SU-DHL-6 (cell line): ENCODE measurements at regions not wholly inside any gene's neighbourhood (a gene's known extent, or its start where the extent isn't known, plus 50 kb on each side); places are given as distances from the start of the nearest gene placed in this dataset.

Experiments
- H2AFZ ChIP-seq: fragments of 200-600 bp; sonication (generic); 2 replicates; pipeline ENCODE4 v1.6.1; 2014; ENCODE audit warnings: low read depth, mild to moderate bottlenecking, moderate library complexity, mixed read lengths, antibody characterized with exemption, low read length; ENCODE audit not compliant: severe bottlenecking
- H3F3A ChIP-seq: fragments of 200-600 bp; shearing (Covaris generic); 2 replicates; pipeline ENCODE4 v1.6.0; 2016; ENCODE audit warnings: antibody characterized with exemption, mild to moderate bottlenecking; ENCODE audit not compliant: insufficient read depth
- H3K27ac ChIP-seq: fragments of 200-600 bp; sonication (generic); 2 replicates; pipeline ENCODE4 v1.5.1; 2016; ENCODE audit warnings: low read depth, mild to moderate bottlenecking, low read length, moderate library complexity, mixed read lengths
- H3K27me3 ChIP-seq: fragments of 200-600 bp; sonication (generic), shearing (Covaris generic); 2 replicates; pipeline ENCODE4 v1.6.0; 2014; ENCODE audit warnings: mild to moderate bottlenecking, low read length
- H3K36me3 ChIP-seq: fragments of 200-600 bp; sonication (generic); 2 replicates; pipeline ENCODE4 v1.6.1; 2014; ENCODE audit warnings: mild to moderate bottlenecking, low read length, mixed read lengths
- H3K4me2 ChIP-seq: fragments of 300-600, 200-600 bp; shearing (Covaris generic), sonication (generic); 2 replicates; pipeline ENCODE4 v1.6.0; 2014; ENCODE audit warnings: low read length, low read depth, mild to moderate bottlenecking; ENCODE audit not compliant: poor library complexity, severe bottlenecking
- H3K4me3 ChIP-seq: fragments of 200-600 bp; sonication (generic); 2 replicates; pipeline ENCODE4 v1.5.1; 2014; ENCODE audit warnings: antibody characterized with exemption, low read length, mild to moderate bottlenecking, mixed read lengths; ENCODE audit not compliant: insufficient read depth, poor library complexity, severe bottlenecking
- H3K79me2 ChIP-seq: fragments of 200-600 bp; sonication (generic); 2 replicates; pipeline ENCODE4 v1.6.1; 2014; ENCODE audit warnings: mild to moderate bottlenecking, low read length, moderate library complexity; ENCODE audit not compliant: insufficient read depth
- H3K9ac ChIP-seq: fragments of 200-600 bp; sonication (generic); 2 replicates; pipeline ENCODE4 v1.7.0; 2014; ENCODE audit warnings: mild to moderate bottlenecking, low read length
- H3K9me2 ChIP-seq: fragments of 200-600 bp; sonication (generic); replicated peaks from 2 replicates; pipeline ENCODE4 v1.6.1; 2014; ENCODE audit warnings: low read length; ENCODE audit not compliant: insufficient read depth
- H3K9me3 ChIP-seq: fragments of 200-600 bp; sonication (generic); 2 replicates; pipeline ENCODE4 v1.6.1; 2014; ENCODE audit warnings: low read length, mixed read lengths; ENCODE audit not compliant: insufficient read depth
- H4K20me1 ChIP-seq: fragments of 200-600 bp; sonication (generic); 2 replicates; pipeline ENCODE4 v1.6.1; 2014; ENCODE audit warnings: low read depth, mild to moderate bottlenecking, antibody characterized with exemption, low read length, moderate library complexity, mixed read lengths
- EZH2phosphoT487 ChIP-seq: fragments of 200-600 bp; sonication (generic), shearing (Covaris generic); conservative IDR thresholded peaks from 2 replicates; pipeline ENCODE4 v1.6.1; 2018; ENCODE audit warnings: mild to moderate bottlenecking, antibody characterized with exemption, low read length, moderate library complexity, mixed read lengths
- TF ChIP-seq, protein P1 (sequence below): fragments of 200-600 bp; sonication (generic); IDR thresholded peaks from one replicate; pipeline ENCODE4 v1.5.1; 2017; ENCODE audit warnings: antibody characterized with exemption, mild to moderate bottlenecking, low read length, moderate library complexity; ENCODE audit not compliant: insufficient read depth, poor library complexity, severe bottlenecking

DNA sequence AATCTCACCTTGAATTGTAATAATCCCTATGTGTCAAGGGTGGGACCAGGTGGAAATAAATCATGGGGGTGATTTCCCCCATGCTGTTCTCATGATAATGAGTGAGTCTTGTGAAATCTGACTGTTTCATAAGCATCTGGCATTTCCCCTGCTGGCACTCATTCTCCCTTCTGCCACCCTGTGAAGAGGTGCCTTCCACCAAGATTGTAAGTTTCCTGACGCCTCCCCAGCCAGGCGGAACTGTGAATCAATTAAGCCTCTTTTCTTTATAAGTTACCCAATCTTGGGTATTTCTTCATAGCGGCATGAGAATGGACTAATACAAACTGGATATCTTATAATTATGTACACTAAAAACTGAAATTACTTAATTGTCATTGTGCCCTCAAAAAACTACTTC lies 189.2 kb upstream of the API5 start:
- no peak for TF ChIP-seq EZH2phosphoT487
- TF ChIP-seq, protein P1, sequence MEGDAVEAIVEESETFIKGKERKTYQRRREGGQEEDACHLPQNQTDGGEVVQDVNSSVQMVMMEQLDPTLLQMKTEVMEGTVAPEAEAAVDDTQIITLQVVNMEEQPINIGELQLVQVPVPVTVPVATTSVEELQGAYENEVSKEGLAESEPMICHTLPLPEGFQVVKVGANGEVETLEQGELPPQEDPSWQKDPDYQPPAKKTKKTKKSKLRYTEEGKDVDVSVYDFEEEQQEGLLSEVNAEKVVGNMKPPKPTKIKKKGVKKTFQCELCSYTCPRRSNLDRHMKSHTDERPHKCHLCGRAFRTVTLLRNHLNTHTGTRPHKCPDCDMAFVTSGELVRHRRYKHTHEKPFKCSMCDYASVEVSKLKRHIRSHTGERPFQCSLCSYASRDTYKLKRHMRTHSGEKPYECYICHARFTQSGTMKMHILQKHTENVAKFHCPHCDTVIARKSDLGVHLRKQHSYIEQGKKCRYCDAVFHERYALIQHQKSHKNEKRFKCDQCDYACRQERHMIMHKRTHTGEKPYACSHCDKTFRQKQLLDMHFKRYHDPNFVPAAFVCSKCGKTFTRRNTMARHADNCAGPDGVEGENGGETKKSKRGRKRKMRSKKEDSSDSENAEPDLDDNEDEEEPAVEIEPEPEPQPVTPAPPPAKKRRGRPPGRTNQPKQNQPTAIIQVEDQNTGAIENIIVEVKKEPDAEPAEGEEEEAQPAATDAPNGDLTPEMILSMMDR: no peak
- Histone ChIP-seq H3K27ac (no peak overlapping the region), H3F3A (no peaks in the 10 kb centered on the region)

GRCh38 chr11:43123443-43123842 lies 188.4 kb upstream of the API5 start:
- H3K9ac ChIP-seq: no peak overlapping the region
- no peaks in the 10 kb centered on the region for H4K20me1 ChIP-seq
- H2AFZ ChIP-seq: no peak overlapping the region
- no peak overlapping the region for H3K27ac ChIP-seq
- no peaks in the 10 kb centered on the region for H3F3A ChIP-seq
- no peaks in the 10 kb centered on the region for H3K36me3 ChIP-seq
- H3K9me3 ChIP-seq: no peaks in the 10 kb centered on the region
- H3K9me2 ChIP-seq: no peaks in the 10 kb centered on the region
- TF ChIP-seq, protein P1: no peak
- no peak for TF ChIP-seq EZH2phosphoT487
- no peaks in the 10 kb centered on the region for H3K27me3 ChIP-seq
- H3K4me3 ChIP-seq: no peak overlapping the region
- H3K79me2 ChIP-seq: no peaks in the 10 kb centered on the region
- H3K4me2 ChIP-seq: no peak overlapping the region

More for the DNA sequence above, 189.2 kb upstream of the API5 start:
- Histone ChIP-seq H3K9me2 (no peaks in the 10 kb centered on the region), H3K36me3 (no peaks in the 10 kb centered on the region), H2AFZ (no peak overlapping the region), H3K4me2 (no peak overlapping the region), H3K27me3 (no peaks in the 10 kb centered on the region), H4K20me1 (no peaks in the 10 kb centered on the region), H3K79me2 (no peaks in the 10 kb centered on the region), H3K4me3 (no peak overlapping the region), H3K9me3 (no peaks in the 10 kb centered on the region), H3K9ac (no peak overlapping the region)

GRCh38 chr11:43124272-43124935 lies 187.4 kb upstream of the API5 start:
- Histone ChIP-seq H3K27me3 (no peaks in the 10 kb centered on the region), H3K9me2 (no peaks in the 10 kb centered on the region), H3K9ac (no peak overlapping the region), H3K79me2 (no peaks in the 10 kb centered on the region), H3K9me3 (no peaks in the 10 kb centered on the region), H3K36me3 (no peaks in the 10 kb centered on the region), H3K4me2 (no peak overlapping the region), H3K27ac (no peak overlapping the region), H4K20me1 (no peaks in the 10 kb centered on the region), H2AFZ (no peak overlapping the region), H3K4me3 (no peak overlapping the region), H3F3A (no peaks in the 10 kb centered on the region)
- no peak for TF ChIP-seq EZH2phosphoT487
- TF ChIP-seq, protein P1: no peak
